DOHH2 (cell line): ENCODE measurements at regions not wholly inside any gene's neighbourhood (a gene's known extent, or its start where the extent isn't known, plus 50 kb on each side); places are given as distances from the start of the nearest gene placed in this dataset.

ENCODE experiments used
- H3F3A ChIP-seq: fragments of 200-600 bp; sonication (generic), shearing (Covaris generic); 2 replicates; pipeline ENCODE4 v1.6.0; 2016; ENCODE audit warnings: antibody characterized with exemption, mild to moderate bottlenecking; ENCODE audit not compliant: control insufficient read depth, insufficient read depth
- H3K27ac ChIP-seq: fragments of 200-600 bp; sonication (generic); 2 replicates; pipeline ENCODE4 v1.5.1; 2014; ENCODE audit warnings: low read depth, mild to moderate bottlenecking, low read length, moderate library complexity
- H3K27me3 ChIP-seq: fragments of 200-600 bp; sonication (generic); 2 replicates; pipeline ENCODE4 v1.6.1; 2014; ENCODE audit warnings: mild to moderate bottlenecking, low read length, mixed read lengths; ENCODE audit not compliant: control insufficient read depth
- H3K36me3 ChIP-seq: fragments of 200-600 bp; sonication (generic); 2 replicates; pipeline ENCODE4 v1.6.1; 2014; ENCODE audit warnings: mild to moderate bottlenecking, low read length, moderate library complexity, mixed read lengths; ENCODE audit not compliant: control insufficient read depth
- H3K4me1 ChIP-seq: fragments of 200-600 bp; sonication (generic); 2 replicates; pipeline ENCODE4 v1.6.1; 2014; ENCODE audit warnings: mild to moderate bottlenecking, low read length, mixed read lengths; ENCODE audit not compliant: control insufficient read depth
- H3K4me2 ChIP-seq: fragments of 200-600 bp; sonication (generic); 2 replicates; pipeline ENCODE4 v1.6.0; 2014; ENCODE audit warnings: mild to moderate bottlenecking, low read length, moderate library complexity
- H3K4me3 ChIP-seq: fragments of 200-600 bp; sonication (generic); 2 replicates; pipeline ENCODE4 v1.5.1; 2014; ENCODE audit warnings: mild to moderate bottlenecking, low read length, mixed read lengths
- H3K79me2 ChIP-seq: fragments of 200-600 bp; sonication (generic); 2 replicates; pipeline ENCODE4 v1.6.1; 2014; ENCODE audit warnings: mild to moderate bottlenecking, low read length, mixed read lengths; ENCODE audit not compliant: control insufficient read depth
- H3K9me2 ChIP-seq: fragments of 200-600 bp; sonication (generic); replicated peaks from 2 replicates; pipeline ENCODE4 v1.6.1; 2014; ENCODE audit warnings: mild to moderate bottlenecking, low read length, mixed read lengths; ENCODE audit not compliant: control insufficient read depth
- H3K9me3 ChIP-seq: fragments of 200-600 bp; sonication (generic); 2 replicates; pipeline ENCODE4 v1.6.1; 2014; ENCODE audit warnings: antibody characterized with exemption, low read length, mixed read lengths; ENCODE audit not compliant: control insufficient read depth, insufficient read depth
- H4K20me1 ChIP-seq: fragments of 200-600 bp; sonication (generic); 2 replicates; pipeline ENCODE4 v1.6.0; 2014; ENCODE audit warnings: low read depth, mild to moderate bottlenecking, antibody characterized with exemption, low read length, moderate library complexity; ENCODE audit not compliant: control insufficient read depth, insufficient read depth
- CTCF ChIP-seq: fragments of 200-600 bp; sonication (generic); IDR thresholded peaks from one replicate; pipeline ENCODE4 v1.5.1; 2014; ENCODE audit warnings: antibody characterized with exemption, mild to moderate bottlenecking, low read depth, low read length; ENCODE audit not compliant: poor library complexity, severe bottlenecking
- EZH2phosphoT487 ChIP-seq: fragments of 200-600 bp; sonication (generic); IDR thresholded peaks from 2 replicates; pipeline ENCODE4 v1.6.1; 2017; ENCODE audit warnings: borderline replicate concordance, mild to moderate bottlenecking, antibody characterized with exemption, low read length, moderate library complexity, mixed read lengths

- TF ChIP-seq CTCF (no peak), EZH2phosphoT487 (no peak)
- H3K4me3 ChIP-seq: no peak overlapping the region
- H3K79me2 ChIP-seq: no peaks in the 10 kb centered on the region
- 0 out of 2 replicates have a peak, but pooled peaks cover 4% of the 10 kb centered on the region for H3K27me3 ChIP-seq
- no peaks in the 10 kb centered on the region for H3K9me2 ChIP-seq
- H3K27ac ChIP-seq: no peak overlapping the region
- H3F3A ChIP-seq: no peaks in the 10 kb centered on the region
- H3K4me2 ChIP-seq: no peak overlapping the region
- H3K36me3 ChIP-seq: no peaks in the 10 kb centered on the region
- H4K20me1 ChIP-seq: no peaks in the 10 kb centered on the region
- no peaks in the 10 kb centered on the region for H3K9me3 ChIP-seq
- H3K4me1 ChIP-seq: peaks cover 9% of the 10 kb centered on the region
These were observed 204.0 kb upstream of the FOXN2 start for GRCh38 chr2:48110492-48110891.

- Histone ChIP-seq H3K4me3 (no peak overlapping the region), H3K36me3 (no peaks in the 10 kb centered on the region), H3K4me2 (no peak overlapping the region), H3K9me3 (no peaks in the 10 kb centered on the region), H3K27me3 (0 out of 2 replicates have a peak, but pooled peaks cover 4% of the 10 kb centered on the region), H3F3A (no peaks in the 10 kb centered on the region), H4K20me1 (no peaks in the 10 kb centered on the region), H3K9me2 (no peaks in the 10 kb centered on the region), H3K27ac (no peak overlapping the region), H3K79me2 (no peaks in the 10 kb centered on the region), H3K4me1 (peaks cover 9% of the 10 kb centered on the region)
- no peak for TF ChIP-seq EZH2phosphoT487
- no peak for TF ChIP-seq CTCF
These were observed 201.4 kb upstream of the FOXN2 start for GRCh38 chr2:48112911-48113680.

DNA sequence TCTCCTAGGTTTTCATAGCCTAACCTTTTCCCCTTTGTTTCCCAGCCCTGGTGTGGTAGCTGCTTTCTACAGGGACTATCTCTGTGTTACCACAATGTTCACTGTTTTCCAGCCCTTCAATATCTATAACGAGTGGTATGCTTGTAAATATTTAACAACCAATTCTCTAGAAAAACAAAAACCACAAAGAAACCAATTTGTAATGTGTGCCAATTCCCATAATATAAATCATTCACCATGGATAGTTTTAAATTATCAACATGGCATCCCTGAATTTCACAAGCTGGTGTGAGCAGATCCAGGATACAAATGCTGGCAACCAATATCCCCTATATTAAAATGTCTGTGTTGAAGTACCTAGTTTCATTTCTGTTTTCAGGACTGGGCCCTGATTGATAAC, 200.7 kb upstream of the FOXN2 start:
- TF ChIP-seq EZH2phosphoT487: no peak
- no peak for TF ChIP-seq CTCF
- Histone ChIP-seq H3K4me1 (peaks cover 9% of the 10 kb centered on the region), H3K36me3 (no peaks in the 10 kb centered on the region), H3K4me2 (no peak overlapping the region), H3K4me3 (no peak overlapping the region), H3F3A (no peaks in the 10 kb centered on the region), H3K9me3 (no peaks in the 10 kb centered on the region), H3K27me3 (0 out of 2 replicates have a peak, but pooled peaks cover 4% of the 10 kb centered on the region), H4K20me1 (no peaks in the 10 kb centered on the region), H3K79me2 (no peaks in the 10 kb centered on the region), H3K27ac (no peak overlapping the region), H3K9me2 (no peaks in the 10 kb centered on the region)
